Activated T-helper 1 cell treated with anti-CD3 and anti-CD28 coated beads, Interleukin-12 subunit alpha, Interleukin-12 subunit beta, Interleukin-2, Interleukin-4 antibody, amounts not matched to agents 30 ng/mL and 10 ng/mL and 1 ng/mL, durations not matched to agents 14 hours and 24 hours and 36 hours (primary cell): ENCODE measurements at regions not wholly inside any gene's neighbourhood (a gene's known extent, or its start where the extent isn't known, plus 50 kb on each side); places are given as distances from the start of the nearest gene placed in this dataset.

Source experiments
- DNase-seq: peaks from one replicate; pipeline ENCODE4 v3.0.0; 2021; ENCODE audit warnings: low spot score
- H3K27ac Mint-ChIP-seq: one replicate; pipeline ENCODE4 v1.8.0; 2021; ENCODE audit warnings: mild to moderate bottlenecking, mixed read lengths
- H3K27me3 Mint-ChIP-seq: one replicate; pipeline ENCODE4 v1.8.0; 2022; ENCODE audit warnings: mild to moderate bottlenecking, moderate library complexity, mixed read lengths; ENCODE audit not compliant: insufficient read depth
- H3K36me3 Mint-ChIP-seq: one replicate; pipeline ENCODE4 v1.8.0; 2021; ENCODE audit warnings: low read depth, mixed read lengths
- H3K4me1 Mint-ChIP-seq: one replicate; pipeline ENCODE4 v1.8.0; 2021; ENCODE audit warnings: low read depth, mixed read lengths
- H3K4me3 Mint-ChIP-seq: one replicate; pipeline ENCODE4 v1.8.0; 2021; ENCODE audit warnings: mild to moderate bottlenecking, moderate library complexity, mixed read lengths
- H3K9me3 Mint-ChIP-seq: one replicate; pipeline ENCODE4 v1.8.0; 2021; ENCODE audit warnings: mixed read lengths
- intact Hi-C: fragments of 100-400 bp; cut with micrococcal nuclease; formaldehyde crosslinking; loops from one replicate; pipeline ENCODE4 v1.15.1; 2024

GRCh38 chr11:33461369-33462125, 204.4 kb downstream of the HIPK3 start:
- no peak overlapping the region for H3K4me3 Mint-ChIP-seq
- intact Hi-C loops, result no loop called here

DNA sequence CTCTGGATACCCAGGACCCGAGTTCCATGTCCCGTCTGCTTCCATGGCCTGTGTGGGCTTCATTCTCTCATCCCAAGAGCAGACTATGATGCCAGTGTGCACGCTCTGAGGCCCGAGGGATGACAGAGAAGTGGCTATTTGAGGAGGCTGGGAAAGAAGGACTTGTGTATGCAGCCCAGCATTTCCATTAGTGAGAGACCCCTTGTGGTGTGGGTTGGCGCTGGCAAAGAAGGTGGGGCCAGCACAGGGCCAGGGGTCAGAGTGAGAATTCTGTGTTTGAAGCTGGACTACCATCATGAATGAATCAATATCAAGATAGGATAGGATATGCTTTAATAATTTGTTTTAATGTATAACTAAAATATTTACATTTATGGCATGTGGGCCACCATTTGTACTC, 200.8 kb downstream of the HIPK3 start:
- no peaks in the 10 kb centered on the region for H3K36me3 Mint-ChIP-seq
- no peak overlapping the region for H3K4me3 Mint-ChIP-seq
- no peak overlapping the region for H3K27ac Mint-ChIP-seq
- peaks cover 8% of the 10 kb centered on the region for H3K27me3 Mint-ChIP-seq
- intact Hi-C loops, result no loop called here
- H3K9me3 Mint-ChIP-seq, result no peaks in the 10 kb centered on the region
- DNase-seq, result no peak
- no peaks in the 10 kb centered on the region for H3K4me1 Mint-ChIP-seq

More at GRCh38 chr11:33461369-33462125, 204.4 kb downstream of the HIPK3 start:
- Mint-ChIP-seq H3K36me3 (no peaks in the 10 kb centered on the region), H3K27ac (no peak overlapping the region), H3K4me1 (no peaks in the 10 kb centered on the region), H3K9me3 (no peaks in the 10 kb centered on the region), H3K27me3 (no peaks in the 10 kb centered on the region)
- DNase-seq, result no peak

GRCh38 chr11:33455867-33456463, 198.8 kb downstream of the HIPK3 start:
- Mint-ChIP-seq H3K4me3 (no peak overlapping the region), H3K27ac (no peak overlapping the region), H3K27me3 (peaks cover 8% of the 10 kb centered on the region), H3K36me3 (no peaks in the 10 kb centered on the region), H3K4me1 (no peaks in the 10 kb centered on the region), H3K9me3 (no peaks in the 10 kb centered on the region)
- intact Hi-C loops, result no loop called here
- no peak for DNase-seq

DNA sequence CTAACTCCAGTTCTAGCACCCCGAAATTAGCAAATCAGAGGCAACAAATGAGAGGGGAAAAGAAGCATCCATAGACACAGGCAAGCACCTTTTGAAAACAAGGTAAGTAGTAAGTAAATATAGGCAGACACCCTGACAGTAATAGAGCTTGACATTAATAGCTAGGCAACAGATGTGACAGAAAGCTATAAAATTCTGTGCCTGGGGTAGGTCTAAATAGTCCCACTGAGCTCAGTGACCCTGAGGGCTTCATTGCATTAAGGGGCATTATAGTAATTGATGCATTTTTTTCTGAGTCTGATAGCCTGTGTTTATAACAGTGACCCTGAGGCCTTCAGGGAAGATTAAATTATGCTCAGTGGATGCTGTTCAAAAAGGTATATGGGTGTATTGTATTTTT, 197.1 kb downstream of the HIPK3 start:
- Mint-ChIP-seq H3K27ac (no peak overlapping the region), H3K27me3 (peaks cover 8% of the 10 kb centered on the region), H3K4me1 (no peaks in the 10 kb centered on the region), H3K36me3 (no peaks in the 10 kb centered on the region), H3K9me3 (no peaks in the 10 kb centered on the region), H3K4me3 (no peak overlapping the region)
- DNase-seq, result no peak
- intact Hi-C loops, result no loop called here

GRCh38 chr11:33452836-33453624, 195.8 kb downstream of the HIPK3 start:
- H3K27me3 Mint-ChIP-seq, result peaks cover 8% of the 10 kb centered on the region
- intact Hi-C loops, result no loop called here
- no peaks in the 10 kb centered on the region for H3K9me3 Mint-ChIP-seq
- no peaks in the 10 kb centered on the region for H3K4me1 Mint-ChIP-seq
- no peak overlapping the region for H3K4me3 Mint-ChIP-seq
- no peaks in the 10 kb centered on the region for H3K36me3 Mint-ChIP-seq
- no peak for DNase-seq
- no peak overlapping the region for H3K27ac Mint-ChIP-seq

DNA sequence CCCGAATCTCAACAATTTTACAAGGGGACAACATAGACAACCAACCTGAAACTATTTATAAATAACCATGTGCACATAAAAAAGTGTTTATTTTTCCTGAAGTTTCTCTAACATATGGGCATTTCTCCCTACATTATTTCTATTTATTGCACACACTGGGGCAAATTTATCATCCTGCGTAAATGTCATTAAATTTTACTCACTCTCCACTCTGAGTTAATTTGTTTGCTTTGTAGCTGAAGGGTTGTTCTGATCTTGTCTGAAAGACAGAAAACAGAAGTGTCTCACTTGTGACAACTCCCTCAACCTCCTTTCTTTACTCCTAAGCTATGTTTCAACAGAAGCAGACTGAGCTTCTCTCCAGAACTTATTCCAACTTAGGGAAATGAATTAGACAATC, 194.2 kb downstream of the HIPK3 start:
- Mint-ChIP-seq H3K9me3 (no peaks in the 10 kb centered on the region), H3K4me1 (no peaks in the 10 kb centered on the region), H3K4me3 (no peak overlapping the region), H3K36me3 (no peaks in the 10 kb centered on the region), H3K27ac (no peak overlapping the region), H3K27me3 (peaks cover 10% of the 10 kb centered on the region)
- no peak for DNase-seq
- intact Hi-C loops, result no loop called here

DNA sequence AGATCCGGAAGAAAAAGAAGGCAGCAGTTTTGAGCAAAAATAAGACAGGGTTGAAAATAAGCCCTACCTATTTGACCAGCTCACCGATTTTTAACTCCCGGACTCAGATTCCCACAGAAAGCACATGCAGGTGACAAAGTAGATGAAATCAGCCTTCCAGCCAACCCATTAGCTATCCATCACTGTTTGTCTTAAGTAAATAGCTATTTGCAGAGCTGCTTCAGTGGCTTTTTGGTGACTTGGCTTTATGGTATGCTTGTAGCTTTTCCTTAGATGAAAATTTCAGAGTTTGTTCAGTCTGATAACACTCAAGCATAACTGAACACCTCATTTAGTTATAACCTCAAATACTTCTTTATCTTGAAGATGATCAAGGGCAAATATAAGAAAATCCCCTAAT, 192.6 kb downstream of the HIPK3 start:
- H3K9me3 Mint-ChIP-seq, result no peaks in the 10 kb centered on the region
- no peaks in the 10 kb centered on the region for H3K4me1 Mint-ChIP-seq

GRCh38 chr11:33448461-33449130, 191.4 kb downstream of the HIPK3 start:
- DNase-seq, result no peak
- Mint-ChIP-seq H3K36me3 (no peaks in the 10 kb centered on the region), H3K4me3 (no peak overlapping the region), H3K27ac (no peak overlapping the region), H3K4me1 (no peaks in the 10 kb centered on the region), H3K9me3 (no peaks in the 10 kb centered on the region), H3K27me3 (peaks cover 2% of the 10 kb centered on the region)
- intact Hi-C loops, result no loop called here

More for the DNA sequence above, 192.6 kb downstream of the HIPK3 start:
- Mint-ChIP-seq H3K27me3 (peaks cover 10% of the 10 kb centered on the region), H3K27ac (no peak overlapping the region), H3K4me3 (no peak overlapping the region), H3K36me3 (no peaks in the 10 kb centered on the region)
- intact Hi-C loops, result no loop called here
- DNase-seq, result no peak

DNA sequence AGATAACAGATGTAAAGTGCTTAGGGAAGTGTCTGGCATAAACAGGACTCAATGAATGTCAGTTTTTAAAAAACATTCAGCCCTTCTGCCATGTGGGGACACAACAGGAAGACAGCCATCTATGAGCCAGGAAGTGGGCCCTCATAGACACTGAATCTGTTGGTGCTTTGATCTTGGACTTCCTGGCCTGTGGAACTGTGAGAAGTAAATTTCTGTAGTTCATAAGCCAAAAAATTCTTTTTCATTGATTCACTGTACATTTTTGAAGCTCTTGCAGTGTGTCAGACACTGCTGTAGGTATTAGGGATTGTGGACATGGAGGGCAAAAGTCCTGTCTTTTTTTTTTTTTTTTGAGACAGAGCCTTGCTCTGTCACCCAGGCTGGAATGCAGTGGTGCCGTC, 188.6 kb downstream of the HIPK3 start:
- H3K4me1 Mint-ChIP-seq, result no peaks in the 10 kb centered on the region
- no peak overlapping the region for H3K27ac Mint-ChIP-seq
- peaks cover 2% of the 10 kb centered on the region for H3K27me3 Mint-ChIP-seq
- intact Hi-C loops, result no loop called here
- H3K4me3 Mint-ChIP-seq, result no peak overlapping the region
- H3K36me3 Mint-ChIP-seq, result no peaks in the 10 kb centered on the region
- no peak for DNase-seq
- peaks cover 7% of the 10 kb centered on the region for H3K9me3 Mint-ChIP-seq

GRCh38 chr11:33444835-33445594, 187.8 kb downstream of the HIPK3 start:
- H3K4me3 Mint-ChIP-seq, result no peak overlapping the region
- no peak for DNase-seq
- H3K36me3 Mint-ChIP-seq, result no peaks in the 10 kb centered on the region
- H3K9me3 Mint-ChIP-seq, result peaks cover 7% of the 10 kb centered on the region
- intact Hi-C loops, result no loop called here
- no peak overlapping the region for H3K27ac Mint-ChIP-seq
- no peaks in the 10 kb centered on the region for H3K4me1 Mint-ChIP-seq
- peaks cover 2% of the 10 kb centered on the region for H3K27me3 Mint-ChIP-seq

- Mint-ChIP-seq H3K27me3 (peaks cover 2% of the 10 kb centered on the region), H3K4me3 (no peak overlapping the region), H3K27ac (no peak overlapping the region), H3K4me1 (no peaks in the 10 kb centered on the region), H3K9me3 (peaks cover 7% of the 10 kb centered on the region), H3K36me3 (no peaks in the 10 kb centered on the region)
- DNase-seq, result no peak
- intact Hi-C loops, result no loop called here
These were observed 186.5 kb downstream of the HIPK3 start for GRCh38 chr11:33443684-33444083.

GRCh38 chr11:33438301-33438700, 181.1 kb downstream of the HIPK3 start:
- no peak overlapping the region for H3K27ac Mint-ChIP-seq
- intact Hi-C loops, result no loop called here
- H3K4me3 Mint-ChIP-seq, result no peak overlapping the region
- no peaks in the 10 kb centered on the region for H3K36me3 Mint-ChIP-seq
- peaks cover 12% of the 10 kb centered on the region for H3K9me3 Mint-ChIP-seq
- H3K4me1 Mint-ChIP-seq, result no peaks in the 10 kb centered on the region
- no peak for DNase-seq
- no peaks in the 10 kb centered on the region for H3K27me3 Mint-ChIP-seq
